ENCODE measurements at regions not wholly inside any gene's neighbourhood (a gene's known extent, or its start where the extent isn't known, plus 50 kb on each side); places are given as distances from the start of the nearest gene placed in this dataset.

GRCh38 chr5:29134418-29134817 is 2059.1 kb upstream of the CDH6 start:
- Mint-ChIP-seq H3K27me3 (ENCODE audit: insufficient read depth, low read depth, poor library complexity) (no peaks in the 10 kb centered on the region), H3K36me3 (ENCODE audit: low read depth) (no peaks in the 10 kb centered on the region), H3K9me3 (peaks cover 5% of the 10 kb centered on the region; the same call in 2 of the 3 replicates), H3K4me3 (no peak overlapping the region), H3K27ac (0 out of 2 replicates have a peak overlapping the region, but pooled peaks have one; percentile 48), H3K4me1 (no peaks in the 10 kb centered on the region)
- Histone ChIP-seq H3K27me3 (ENCODE audit: insufficient read depth) (no peaks in the 10 kb centered on the region), H3F3A (replicated peaks; ENCODE audit: low read depth) (no peaks in the 10 kb centered on the region), H2AFZ (no peak overlapping the region), H4K20me1 (replicated peaks; ENCODE audit: insufficient read depth) (no peaks in the 10 kb centered on the region), H3K4me3 (no peak overlapping the region), H3K9me2 (ENCODE audit: insufficient read depth) (no peaks in the 10 kb centered on the region), H3K4me1 (ENCODE audit: insufficient read depth) (no peaks in the 10 kb centered on the region), H3K4me2 (no peak overlapping the region), H3K79me2 (replicated peaks; ENCODE audit: insufficient read depth) (no peaks in the 10 kb centered on the region), H3K36me3 (ENCODE audit: insufficient read depth) (no peaks in the 10 kb centered on the region), H3K27ac (ENCODE audit: low read depth) (no peak overlapping the region)
- no peak for ATAC-seq
- no peak for DNase-seq (ENCODE audit: low spot score)
- TF ChIP-seq ZNF331 (CRISPR knock-in tag; IDR thresholded peaks at IDR 0.05; ENCODE audit: low read depth), result no peak
- no peak for TF ChIP-seq ETS1 (IDR thresholded peaks at IDR 0.05)
- no peak for TF ChIP-seq REST (IDR thresholded peaks at IDR 0.05; ENCODE audit: unreplicated experiment)
- no peak for TF ChIP-seq JUNB (IDR thresholded peaks at IDR 0.05; ENCODE audit: unreplicated experiment)
- no peak for TF ChIP-seq STAT1 (IDR thresholded peaks at IDR 0.05; ENCODE audit: unreplicated experiment)
- TF ChIP-seq CREB1 (CRISPR knock-in tag; IDR thresholded peaks at IDR 0.05; ENCODE audit: low read depth), result no peak
- TF ChIP-seq ZNF462 (CRISPR knock-in tag; IDR thresholded peaks at IDR 0.05), result no peak
- TF ChIP-seq NANOG (IDR thresholded peaks at IDR 0.05; ENCODE audit: borderline replicate concordance), result no peak
- no peak for TF ChIP-seq ZNF114 (CRISPR knock-in tag; IDR thresholded peaks at IDR 0.05)
- no peak for TF ChIP-seq EZH2phosphoT487 (IDR thresholded peaks at IDR 0.05; ENCODE audit: unreplicated experiment)
- no peak for TF ChIP-seq EZH2 (IDR thresholded peaks at IDR 0.05; ENCODE audit: low read depth, unreplicated experiment)
- TF ChIP-seq POLR2AphosphoS5 (IDR thresholded peaks at IDR 0.05; ENCODE audit: low read depth), result no peak
- no peak for TF ChIP-seq CTCF (conservative IDR thresholded peaks at IDR 0.05; ENCODE audit: low read depth in 2 of 2)

Measured in GM23338 (cell line).